AG09319 (cell line): ENCODE measurements at regions not wholly inside any gene's neighbourhood (a gene's known extent, or its start where the extent isn't known, plus 50 kb on each side); places are given as distances from the start of the nearest gene placed in this dataset.

Experiments used
- DNase-seq: peaks from one replicate; pipeline ENCODE4 v3.0.0-alpha.2; 2010; ENCODE audit warnings: low read depth; ENCODE audit errors: extremely low read depth
- TF ChIP-seq, protein P1 (sequence below): IDR thresholded peaks from 2 replicates; pipeline ENCODE4 v1.5.1; 2011; ENCODE audit warnings: low read depth, mild to moderate bottlenecking, inconsistent platforms, low read length, moderate library complexity

- DNase-seq, result no peak
- TF ChIP-seq, protein P1, sequence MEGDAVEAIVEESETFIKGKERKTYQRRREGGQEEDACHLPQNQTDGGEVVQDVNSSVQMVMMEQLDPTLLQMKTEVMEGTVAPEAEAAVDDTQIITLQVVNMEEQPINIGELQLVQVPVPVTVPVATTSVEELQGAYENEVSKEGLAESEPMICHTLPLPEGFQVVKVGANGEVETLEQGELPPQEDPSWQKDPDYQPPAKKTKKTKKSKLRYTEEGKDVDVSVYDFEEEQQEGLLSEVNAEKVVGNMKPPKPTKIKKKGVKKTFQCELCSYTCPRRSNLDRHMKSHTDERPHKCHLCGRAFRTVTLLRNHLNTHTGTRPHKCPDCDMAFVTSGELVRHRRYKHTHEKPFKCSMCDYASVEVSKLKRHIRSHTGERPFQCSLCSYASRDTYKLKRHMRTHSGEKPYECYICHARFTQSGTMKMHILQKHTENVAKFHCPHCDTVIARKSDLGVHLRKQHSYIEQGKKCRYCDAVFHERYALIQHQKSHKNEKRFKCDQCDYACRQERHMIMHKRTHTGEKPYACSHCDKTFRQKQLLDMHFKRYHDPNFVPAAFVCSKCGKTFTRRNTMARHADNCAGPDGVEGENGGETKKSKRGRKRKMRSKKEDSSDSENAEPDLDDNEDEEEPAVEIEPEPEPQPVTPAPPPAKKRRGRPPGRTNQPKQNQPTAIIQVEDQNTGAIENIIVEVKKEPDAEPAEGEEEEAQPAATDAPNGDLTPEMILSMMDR, result no peak
Observed at GRCh38 chr4:14726877-14727361, 275.4 kb upstream of the CPEB2 start.

DNA sequence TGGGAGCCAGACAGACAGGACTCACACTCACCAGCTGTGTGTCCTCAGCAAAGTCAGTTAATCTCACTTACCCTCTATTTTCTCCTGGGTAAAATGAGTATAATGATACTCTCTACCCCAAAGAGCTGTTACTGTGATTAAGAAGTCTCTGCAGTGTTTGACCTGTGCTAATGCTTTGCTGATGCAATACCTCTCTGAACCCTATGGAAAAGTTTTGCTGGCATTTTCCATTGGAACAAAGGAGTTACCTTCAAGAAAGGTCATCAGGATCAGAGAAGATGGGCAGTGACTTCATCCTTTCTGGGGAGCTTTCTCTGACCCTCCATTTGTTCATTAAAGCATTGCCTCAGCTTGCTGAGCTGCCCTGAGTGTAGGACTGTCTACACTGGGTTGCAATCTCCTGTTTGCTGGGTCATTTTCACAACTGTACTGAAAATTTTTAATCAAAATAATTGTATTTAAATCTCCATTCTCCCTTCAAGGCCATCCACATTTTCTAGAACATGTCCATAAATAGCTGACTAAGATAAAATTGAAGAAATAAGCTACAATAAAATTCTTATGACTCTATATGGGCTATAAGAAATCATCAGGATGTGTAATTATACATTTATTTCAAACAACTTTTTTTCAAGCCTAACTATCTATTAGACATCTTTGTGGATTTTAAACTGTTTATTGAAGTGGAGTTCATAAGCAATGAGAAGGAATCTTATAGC is 272.8 kb upstream of the CPEB2 start:
- DNase-seq, result no peak
- TF ChIP-seq, protein P1, result no peak

- TF ChIP-seq, protein P1, result no peak
- no peak for DNase-seq
Observed at GRCh38 chr4:14742054-14742453, 260.2 kb upstream of the CPEB2 start.

DNA sequence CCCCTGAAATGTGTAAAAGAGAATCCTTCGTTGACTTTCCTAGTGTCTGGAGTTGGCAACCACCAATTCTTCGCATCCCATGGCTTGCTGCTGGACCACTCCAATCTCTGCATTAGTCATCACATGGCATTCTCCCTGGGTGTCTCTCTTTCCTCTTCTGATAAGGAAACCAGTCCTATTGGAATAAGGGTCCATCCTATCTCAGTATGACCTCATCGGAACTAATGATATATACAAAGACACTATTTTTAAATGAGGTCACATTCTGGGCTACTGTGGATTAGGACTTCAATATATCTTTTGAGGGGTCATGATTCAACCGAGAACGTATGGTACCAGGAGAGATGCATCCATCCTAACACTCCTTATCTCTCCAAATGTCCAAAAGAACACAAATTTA is 259.1 kb upstream of the CPEB2 start:
- no peak for DNase-seq

GRCh38 chr4:14743601-14744000 is 258.7 kb upstream of the CPEB2 start:
- TF ChIP-seq, protein P1, result no peak

More for the DNA sequence above, 259.1 kb upstream of the CPEB2 start:
- TF ChIP-seq, protein P1, result no peak

GRCh38 chr4:14744346-14744745 is 257.9 kb upstream of the CPEB2 start:
- no peak for DNase-seq
- TF ChIP-seq, protein P1, result no peak

More at GRCh38 chr4:14743601-14744000, 258.7 kb upstream of the CPEB2 start:
- DNase-seq, result no peak

GRCh38 chr4:14749910-14750309 is 252.4 kb upstream of the CPEB2 start:
- TF ChIP-seq, protein P1, result peak; percentile 22
- DNase-seq, result no peak
